GM12865 (cell line): ENCODE measurements at regions not wholly inside any gene's neighbourhood (a gene's known extent, or its start where the extent isn't known, plus 50 kb on each side); places are given as distances from the start of the nearest gene placed in this dataset.
"Not testable (repeated sequence)": the region's sequence is repeated elsewhere in the genome, so short reads cannot be mapped to it uniquely, and the experiment has no call there.

ENCODE experiments used
- DNase-seq: peaks from one replicate; pipeline ENCODE4 v3.0.0; 2010; ENCODE audit warnings: low read depth
- H3K4me3 ChIP-seq: 2 replicates; pipeline ENCODE4 v1.5.1; 2011; ENCODE audit warnings: mild to moderate bottlenecking, low read depth, low read length, control low read depth
- TF ChIP-seq, protein P1 (sequence below): IDR thresholded peaks from 2 replicates; pipeline ENCODE4 v1.5.1; 2011; ENCODE audit warnings: low read length, control low read depth, low read depth, inconsistent platforms; ENCODE audit not compliant: insufficient read depth; ENCODE audit errors: missing control alignments

GRCh38 chr6:74199215-74199915, 503.4 kb downstream of the CD109 start:
- TF ChIP-seq, protein P1, sequence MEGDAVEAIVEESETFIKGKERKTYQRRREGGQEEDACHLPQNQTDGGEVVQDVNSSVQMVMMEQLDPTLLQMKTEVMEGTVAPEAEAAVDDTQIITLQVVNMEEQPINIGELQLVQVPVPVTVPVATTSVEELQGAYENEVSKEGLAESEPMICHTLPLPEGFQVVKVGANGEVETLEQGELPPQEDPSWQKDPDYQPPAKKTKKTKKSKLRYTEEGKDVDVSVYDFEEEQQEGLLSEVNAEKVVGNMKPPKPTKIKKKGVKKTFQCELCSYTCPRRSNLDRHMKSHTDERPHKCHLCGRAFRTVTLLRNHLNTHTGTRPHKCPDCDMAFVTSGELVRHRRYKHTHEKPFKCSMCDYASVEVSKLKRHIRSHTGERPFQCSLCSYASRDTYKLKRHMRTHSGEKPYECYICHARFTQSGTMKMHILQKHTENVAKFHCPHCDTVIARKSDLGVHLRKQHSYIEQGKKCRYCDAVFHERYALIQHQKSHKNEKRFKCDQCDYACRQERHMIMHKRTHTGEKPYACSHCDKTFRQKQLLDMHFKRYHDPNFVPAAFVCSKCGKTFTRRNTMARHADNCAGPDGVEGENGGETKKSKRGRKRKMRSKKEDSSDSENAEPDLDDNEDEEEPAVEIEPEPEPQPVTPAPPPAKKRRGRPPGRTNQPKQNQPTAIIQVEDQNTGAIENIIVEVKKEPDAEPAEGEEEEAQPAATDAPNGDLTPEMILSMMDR, result no peak
- no peak for DNase-seq
- H3K4me3 ChIP-seq, result no peak overlapping the region

DNA sequence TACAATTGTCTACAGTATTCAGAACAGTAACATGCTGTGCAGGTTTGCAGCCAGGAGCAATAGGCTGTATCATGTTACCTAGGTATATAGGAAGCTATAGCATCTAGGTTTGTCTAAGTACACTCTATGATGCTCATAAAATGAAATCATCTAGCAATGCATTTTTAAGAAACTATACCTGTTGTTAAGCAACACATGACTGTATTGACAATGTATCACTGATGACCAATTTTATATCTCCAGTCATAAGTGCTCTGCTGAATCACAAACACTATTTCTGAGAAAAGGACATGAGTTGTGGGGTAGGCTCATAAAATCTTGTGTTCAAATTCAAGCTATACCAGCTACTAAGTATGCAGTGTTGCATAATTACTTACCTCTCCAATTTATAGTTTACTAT, 501.3 kb downstream of the CD109 start:
- no peak overlapping the region for H3K4me3 ChIP-seq
- TF ChIP-seq, protein P1, result no peak
- no peak for DNase-seq

DNA sequence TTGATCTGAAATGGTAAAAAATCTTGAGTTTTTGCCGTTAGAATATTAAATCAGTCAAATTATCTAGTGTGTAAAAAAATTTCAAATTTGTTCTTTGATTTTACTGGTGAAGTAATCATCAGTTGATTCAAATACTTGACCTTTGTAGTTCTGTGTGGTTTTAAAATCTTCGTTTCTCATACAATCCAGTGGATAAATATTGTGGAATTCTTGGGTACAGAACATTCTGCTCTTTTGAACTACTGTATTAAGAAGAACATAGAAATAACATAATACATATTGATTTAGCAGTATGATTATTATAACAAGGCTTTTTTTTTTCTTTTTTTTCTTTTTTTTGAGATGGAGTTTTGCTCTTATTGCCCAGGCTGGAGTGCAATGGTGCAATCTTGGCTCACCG, 491.8 kb downstream of the CD109 start:
- H3K4me3 ChIP-seq, result no peak overlapping the region
- DNase-seq, result no peak
- TF ChIP-seq, protein P1, result no peak

DNA sequence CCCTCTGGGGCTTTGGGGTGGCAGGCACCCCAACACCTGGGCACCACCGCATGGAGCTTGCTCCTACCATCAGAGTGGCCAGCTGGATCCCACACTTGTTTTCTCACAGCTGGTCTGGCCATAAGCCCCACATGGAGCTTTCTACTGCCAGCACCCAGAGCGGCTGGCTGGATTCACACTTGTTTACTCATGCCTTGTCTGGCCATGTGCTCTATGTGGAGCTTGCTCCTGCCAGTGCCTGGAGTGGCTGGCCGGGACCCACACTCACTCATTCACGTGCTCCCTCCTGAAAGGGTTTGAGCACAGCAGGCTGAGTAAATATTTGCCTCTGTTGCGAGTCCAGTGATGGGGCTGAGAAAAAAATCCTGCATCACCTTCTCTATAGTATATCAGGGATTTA, 487.0 kb downstream of the CD109 start:
- TF ChIP-seq, protein P1, result no peak
- DNase-seq, result no peak
- H3K4me3 ChIP-seq, result no peak overlapping the region

GRCh38 chr6:74181471-74181870, 485.5 kb downstream of the CD109 start:
- H3K4me3 ChIP-seq, result no peak overlapping the region
- DNase-seq, result peak; percentile 15
- TF ChIP-seq, protein P1, result no peak

DNA sequence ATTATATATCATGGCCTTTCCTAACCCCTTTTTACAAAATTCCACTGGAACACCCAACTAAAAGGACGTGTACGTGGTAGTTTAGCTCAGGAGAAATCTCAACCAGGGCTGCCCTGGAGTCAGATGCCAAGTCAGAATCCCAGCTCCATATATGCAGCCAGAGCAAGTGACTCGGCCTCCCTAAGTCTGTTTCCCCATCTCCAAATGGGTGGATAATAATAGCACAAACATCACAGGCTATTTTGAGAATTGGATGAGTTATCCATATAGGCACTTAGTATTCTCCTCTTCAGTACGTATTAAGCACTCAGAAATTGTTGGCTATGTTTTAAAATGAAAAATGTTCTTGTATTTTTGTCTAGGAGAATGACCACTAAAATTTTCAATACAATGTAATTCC, 481.5 kb downstream of the CD109 start:
- DNase-seq, result no peak

GRCh38 chr6:74170550-74170949, 474.5 kb downstream of the CD109 start:
- H3K4me3 ChIP-seq, DNase-seq: not testable (repeated sequence)

More for the DNA sequence above, 481.5 kb downstream of the CD109 start:
- TF ChIP-seq, protein P1, result no peak
- H3K4me3 ChIP-seq, result no peak overlapping the region
